ENCODE measurements at regions not wholly inside any gene's neighbourhood (a gene's known extent, or its start where the extent isn't known, plus 50 kb on each side); places are given as distances from the start of the nearest gene placed in this dataset.

DNA sequence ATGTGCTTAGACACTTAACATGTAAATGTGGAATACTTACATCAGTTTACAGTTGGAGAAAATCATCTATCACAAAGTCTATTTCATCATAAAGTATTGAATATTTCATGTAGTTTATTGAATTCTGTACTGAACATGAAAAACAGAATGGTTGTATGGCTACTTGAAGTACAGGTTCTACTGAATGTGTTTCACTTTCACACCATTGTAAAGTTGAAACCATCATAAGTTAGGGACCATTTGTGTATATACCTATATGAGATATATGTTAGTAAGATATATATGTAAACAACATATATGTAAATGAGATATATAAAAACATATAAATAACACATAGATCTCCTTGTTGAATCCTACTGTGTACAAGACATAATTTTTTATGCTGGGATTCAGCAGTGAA lies 63.0 kb upstream of the TAF11L2 start:
- no peak for DNase-seq

DNA sequence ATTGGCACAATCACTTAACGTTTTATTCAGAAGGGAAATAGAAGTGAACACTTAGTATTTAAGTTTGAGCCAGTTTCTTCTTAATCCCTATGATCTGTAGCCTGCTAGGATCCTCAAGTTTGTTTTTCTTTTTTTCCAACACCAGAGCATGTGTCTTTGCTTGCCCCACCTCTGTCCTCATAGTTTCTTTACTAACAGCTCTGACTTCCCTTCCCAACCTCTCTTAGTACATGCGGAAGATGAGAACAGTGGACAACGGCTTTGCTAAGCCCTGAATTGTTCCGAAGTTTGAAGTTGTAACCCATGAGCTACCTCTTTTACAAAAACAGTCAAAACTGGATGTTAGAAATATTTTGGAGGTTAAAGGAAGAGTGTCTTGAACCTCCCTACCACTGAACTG lies 61.7 kb upstream of the TAF11L2 start:
- no peak for DNase-seq

GRCh38 chr5:17436761-17437221 lies 61.2 kb upstream of the TAF11L2 start:
- no peak for DNase-seq

DNA sequence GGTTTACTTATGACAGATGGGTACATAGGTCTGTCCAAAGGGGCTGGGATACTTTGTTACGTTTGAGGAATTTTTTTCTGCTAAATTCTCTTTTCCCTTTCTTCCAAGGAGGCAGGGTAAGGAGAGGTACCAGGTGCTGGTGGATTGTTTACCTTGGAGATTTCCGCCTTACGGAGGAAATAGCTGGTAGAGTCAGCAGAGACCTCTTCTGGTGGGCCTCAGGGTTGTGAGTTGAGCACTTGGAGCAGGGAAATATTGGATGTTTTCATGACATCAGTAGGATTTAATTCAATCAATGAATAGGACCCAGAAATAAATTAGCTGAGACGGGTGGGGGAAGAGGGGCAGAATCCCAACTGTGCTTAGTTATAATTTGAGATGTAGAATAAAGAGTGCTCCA lies 60.0 kb upstream of the TAF11L2 start:
- no peak for DNase-seq

- no peak for DNase-seq
These were observed 58.1 kb upstream of the TAF11L2 start for GRCh38 chr5:17439956-17440355.

DNA sequence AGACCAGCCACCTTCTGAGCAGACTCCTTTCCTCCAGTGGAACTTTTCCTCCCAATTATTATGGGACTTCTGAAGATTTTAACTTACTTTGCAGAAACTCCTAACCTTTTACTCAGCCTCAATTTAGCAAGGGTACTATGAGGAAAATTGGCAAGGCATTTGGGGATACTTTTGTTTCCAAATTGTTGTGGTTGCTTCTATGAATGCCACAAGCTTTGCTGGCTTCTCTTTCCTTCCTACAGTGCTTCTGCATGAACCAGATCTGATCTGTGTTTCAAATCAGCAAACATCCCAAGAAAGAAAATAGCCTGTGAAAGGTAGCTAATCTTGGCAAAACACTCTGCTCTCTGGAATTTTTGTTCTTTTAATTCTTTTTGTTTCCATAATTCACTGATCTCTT lies 57.3 kb upstream of the TAF11L2 start:
- no peak for DNase-seq

DNA sequence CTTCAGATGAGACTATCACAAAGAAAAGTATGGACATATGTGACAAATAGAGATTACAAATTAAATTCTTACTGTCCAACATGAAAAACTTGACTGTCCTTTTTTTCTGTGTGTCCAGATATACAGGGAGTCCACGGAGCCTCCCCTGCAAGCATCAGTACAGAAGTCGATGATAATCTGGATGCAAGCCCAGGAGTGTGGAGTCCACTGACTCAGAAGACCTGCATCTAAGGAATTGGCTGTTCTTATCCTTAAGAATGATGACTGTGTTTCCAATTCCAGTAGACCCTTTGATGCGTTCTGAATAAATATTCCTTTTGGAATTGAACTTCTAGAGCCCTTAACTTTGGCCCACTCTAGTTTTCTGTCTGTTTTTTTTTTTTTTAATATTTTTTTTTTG lies 56.7 kb upstream of the TAF11L2 start:
- no peak for DNase-seq

- peak in 1 of 2 donors; percentile 16 for DNase-seq
These were observed 54.5 kb upstream of the TAF11L2 start for GRCh38 chr5:17443333-17444130.

DNA sequence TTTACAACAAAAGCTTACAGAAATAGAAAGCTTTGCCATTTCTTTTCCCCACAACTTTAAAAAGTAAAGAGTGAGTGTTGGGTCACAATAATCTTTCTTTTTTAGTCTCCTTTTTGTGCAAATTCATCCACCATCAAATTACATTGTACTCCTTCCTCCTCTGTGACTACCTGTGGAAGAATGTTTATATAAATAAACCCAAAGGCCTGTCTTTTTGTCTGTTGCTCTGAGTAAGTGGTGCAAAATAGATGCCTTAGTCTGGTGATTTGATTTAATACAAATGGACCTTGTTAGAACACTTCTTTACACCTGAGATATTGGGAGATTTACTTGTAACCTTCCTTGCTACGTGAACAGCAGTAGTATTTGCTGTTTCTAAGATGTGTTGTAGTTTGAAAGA lies 53.5 kb upstream of the TAF11L2 start:
- no peak for DNase-seq

- DNase-seq = no peak
These were observed 52.8 kb upstream of the TAF11L2 start for GRCh38 chr5:17445185-17445584.
